Testis (tissue), 2 donors: ENCODE measurements at regions not wholly inside any gene's neighbourhood (a gene's known extent, or its start where the extent isn't known, plus 50 kb on each side); places are given as distances from the start of the nearest gene placed in this dataset.

ENCODE experiments used
- DNase-seq: peaks from one replicate; pipeline ENCODE4 v3.0.0-alpha.2; 2019
- H3K27ac ChIP-seq, 2 donors: fragments of 200-600 bp; sonication (generic); one replicate each; pipeline ENCODE4 v1.5.1; 2019
- H3K27me3 ChIP-seq: fragments of 200-600 bp; sonication (generic); one replicate; pipeline ENCODE4 v1.5.1; 2019
- H3K36me3 ChIP-seq: fragments of 200-600 bp; sonication (generic); one replicate; pipeline ENCODE4 v1.5.1; 2017; ENCODE audit warnings: low read depth; ENCODE audit errors: missing control alignments
- H3K4me1 ChIP-seq: fragments of 200-600 bp; sonication (generic); one replicate; pipeline ENCODE4 v1.5.1; 2019
- H3K4me3 ChIP-seq, 2 donors: fragments of 200-600 bp; sonication (generic); one replicate each; pipeline ENCODE4 v1.5.1; 2017 to 2019
- H3K9me3 ChIP-seq: fragments of 200-600 bp; sonication (generic); one replicate; pipeline ENCODE4 v1.5.1; 2017
- CTCF ChIP-seq, 3 experiments: fragments of 450-650 bp in 2 of 3; fragments of 200-600 bp in 1 of 3; sonication (generic) in 1 of 3; IDR thresholded peaks; one replicate each; pipeline ENCODE4 v1.5.1; 2016 to 2019; ENCODE audit warnings: antibody characterized with exemption in 3 of 3, mild to moderate bottlenecking in 2 of 3, moderate library complexity in 1 of 3
- POLR2A ChIP-seq: fragments of 450-650 bp; IDR thresholded peaks from one replicate; pipeline ENCODE4 v1.6.1; 2017; ENCODE audit warnings: antibody characterized with exemption, mild to moderate bottlenecking, moderate library complexity
- WGBS, 2 donors: methylation state at CpG; one replicate each; pipeline ENCODE4 v1.1.5; 2018; 5-methylcytosine and 5-hydroxymethylcytosine counted together
- intact Hi-C: fragments of 100-400 bp; cut with DNase I; formaldehyde crosslinking; loops from one replicate; pipeline ENCODE4 v1.15.1; 2023; ENCODE audit warnings: low total_unique reads

GRCh38 chr5:58260243-58260642 lies 199.6 kb downstream of the PLK2 start:
- no peak for TF ChIP-seq CTCF (IDR thresholded peaks at IDR 0.05)
- TF ChIP-seq POLR2A = no peak
- H3K36me3 ChIP-seq = no peaks in the 10 kb centered on the region
- intact Hi-C loops = no loop called here
- no peak for DNase-seq
- no peaks in the 10 kb centered on the region for H3K4me1 ChIP-seq
- no peak overlapping the region for H3K4me3 ChIP-seq
- 95 to 96% methylated on average over 2 of the region's 2 CpGs for WGBS, 2 donors
- no peaks in the 10 kb centered on the region for H3K27me3 ChIP-seq
- no peak overlapping the region for H3K27ac ChIP-seq
- no peaks in the 10 kb centered on the region for H3K9me3 ChIP-seq

- Histone ChIP-seq H3K36me3 (no peaks in the 10 kb centered on the region), H3K4me1 (no peaks in the 10 kb centered on the region), H3K4me3 (no peak overlapping the region), H3K9me3 (no peaks in the 10 kb centered on the region), H3K27ac (no peak overlapping the region), H3K27me3 (no peaks in the 10 kb centered on the region)
- intact Hi-C loops = no loop called here
- TF ChIP-seq POLR2A (no peak), CTCF (IDR thresholded peaks at IDR 0.05) (no peak)
- no peak for DNase-seq
- 66 to 72% methylated on average over 6 of the region's 6 CpGs for WGBS, 2 donors
Measured at GRCh38 chr5:58259685-58260152, 200.2 kb downstream of the PLK2 start.

DNA sequence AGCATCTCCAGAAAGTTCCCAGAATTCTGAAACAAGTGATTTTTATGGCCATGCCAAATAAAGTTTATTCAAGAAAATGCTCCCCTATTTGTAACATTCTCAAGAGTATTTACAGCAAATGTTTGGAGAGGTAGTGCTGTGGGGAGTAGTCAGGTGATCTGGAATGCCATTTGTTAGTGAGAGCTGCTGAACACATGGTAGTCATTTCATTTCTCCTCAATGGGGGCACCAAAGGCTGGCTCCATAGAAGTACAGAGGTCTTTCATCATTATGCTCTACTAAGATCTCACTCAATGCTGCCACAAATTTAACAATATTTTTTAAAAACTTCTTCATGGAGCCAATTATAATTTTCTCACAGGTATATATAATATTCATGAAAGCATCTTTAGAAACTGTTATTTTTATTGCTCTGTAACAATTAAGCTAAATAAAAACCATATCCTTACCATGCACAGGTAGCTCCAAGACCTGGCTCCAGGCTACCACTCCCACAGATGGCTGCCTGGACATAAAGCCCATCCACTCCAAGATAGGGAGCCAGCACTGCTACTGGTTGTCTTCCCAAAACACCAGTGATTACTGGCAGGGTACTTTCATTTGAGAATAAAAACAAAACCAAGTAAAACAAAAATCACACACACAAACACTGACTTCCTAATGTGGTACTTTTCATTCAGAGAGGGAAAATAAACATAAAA lies 200.8 kb downstream of the PLK2 start:
- H3K4me3 ChIP-seq = no peak overlapping the region
- H3K27me3 ChIP-seq = no peaks in the 10 kb centered on the region
- intact Hi-C loops = no loop called here
- TF ChIP-seq POLR2A (no peak), CTCF (IDR thresholded peaks at IDR 0.05) (no peak)
- H3K9me3 ChIP-seq = no peaks in the 10 kb centered on the region
- no peaks in the 10 kb centered on the region for H3K36me3 ChIP-seq
- no peak for DNase-seq
- no peaks in the 10 kb centered on the region for H3K4me1 ChIP-seq
- H3K27ac ChIP-seq = no peak overlapping the region

- no peak overlapping the region for H3K27ac ChIP-seq
- no peaks in the 10 kb centered on the region for H3K4me1 ChIP-seq
- no peaks in the 10 kb centered on the region for H3K9me3 ChIP-seq
- TF ChIP-seq POLR2A (no peak), CTCF (IDR thresholded peaks at IDR 0.05) (no peak)
- no peak for DNase-seq
- no peaks in the 10 kb centered on the region for H3K36me3 ChIP-seq
- H3K27me3 ChIP-seq = no peaks in the 10 kb centered on the region
- intact Hi-C loops = no loop called here
- H3K4me3 ChIP-seq = no peak overlapping the region
- WGBS, 2 donors = 57 to 80% methylated on average over 2 of the region's 2 CpGs
Measured at GRCh38 chr5:58255970-58256369, 203.9 kb downstream of the PLK2 start.

- intact Hi-C loops = no loop called here
- Histone ChIP-seq H3K4me3 (no peak overlapping the region), H3K9me3 (no peaks in the 10 kb centered on the region), H3K4me1 (no peaks in the 10 kb centered on the region), H3K27ac (no peak overlapping the region), H3K27me3 (no peaks in the 10 kb centered on the region), H3K36me3 (no peaks in the 10 kb centered on the region)
- no peak for DNase-seq
- no peak for TF ChIP-seq CTCF (IDR thresholded peaks at IDR 0.05)
- WGBS, 2 donors = 85 to 95% methylated on average over 1 of the region's 1 CpG
Measured at GRCh38 chr5:58255386-58255785, 204.5 kb downstream of the PLK2 start.
